GM18870 (cell line): ENCODE measurements at regions not wholly inside any gene's neighbourhood (a gene's known extent, or its start where the extent isn't known, plus 50 kb on each side); places are given as distances from the start of the nearest gene placed in this dataset.
"Not testable (repeated sequence)": the region's sequence is repeated elsewhere in the genome, so short reads cannot be mapped to it uniquely, and the experiment has no call there.

Source experiments
- ATAC-seq: cut with Tn5 transposase; IDR thresholded peaks from one replicate; pipeline ENCODE4 v1.9.1; 2021; ENCODE audit warnings: moderate library complexity; ENCODE audit not compliant: unreplicated experiment

- ATAC-seq = not testable (repeated sequence)
Measured at GRCh38 chr7:149930374-149931068, 56.8 kb downstream of the ATP6V0E2 start.

- ATAC-seq = not testable (repeated sequence)
Measured at GRCh38 chr7:149933776-149934175, 60.0 kb downstream of the ATP6V0E2 start.

GRCh38 chr7:149947346-149947745 lies 73.6 kb downstream of the ATP6V0E2 start:
- ATAC-seq = not testable (repeated sequence)

- ATAC-seq = not testable (repeated sequence)
Measured at GRCh38 chr7:149948444-149948843, 74.7 kb downstream of the ATP6V0E2 start.

GRCh38 chr7:149949863-149950577 lies 76.3 kb downstream of the ATP6V0E2 start:
- ATAC-seq = not testable (repeated sequence)

- ATAC-seq = not testable (repeated sequence)
Measured at GRCh38 chr7:149950578-149950924, 76.8 kb downstream of the ATP6V0E2 start.

GRCh38 chr7:149951579-149951978 lies 77.8 kb downstream of the ATP6V0E2 start:
- not testable (repeated sequence) for ATAC-seq

GRCh38 chr7:149958880-149959279 lies 85.1 kb downstream of the ATP6V0E2 start:
- not testable (repeated sequence) for ATAC-seq

GRCh38 chr7:149960863-149961262 lies 87.1 kb downstream of the ATP6V0E2 start:
- not testable (repeated sequence) for ATAC-seq

GRCh38 chr7:149961878-149962277 lies 88.1 kb downstream of the ATP6V0E2 start:
- ATAC-seq = not testable (repeated sequence)

GRCh38 chr7:149962685-149963319 lies 89.0 kb downstream of the ATP6V0E2 start:
- not testable (repeated sequence) for ATAC-seq

- ATAC-seq = not testable (repeated sequence)
Measured at GRCh38 chr7:149963985-149964384, 90.2 kb downstream of the ATP6V0E2 start.

- not testable (repeated sequence) for ATAC-seq
Measured at GRCh38 chr7:149966444-149966843, 92.7 kb downstream of the ATP6V0E2 start.

- ATAC-seq = not testable (repeated sequence)
Measured at GRCh38 chr7:149972977-149973376, 99.2 kb downstream of the ATP6V0E2 start.

GRCh38 chr7:149973681-149974080 lies 99.9 kb downstream of the ATP6V0E2 start:
- not testable (repeated sequence) for ATAC-seq

- ATAC-seq = not testable (repeated sequence)
Measured at GRCh38 chr7:149975608-149976007, 101.8 kb downstream of the ATP6V0E2 start.

- ATAC-seq = not testable (repeated sequence)
Measured at GRCh38 chr7:149978537-149978936, 104.8 kb downstream of the ATP6V0E2 start.

GRCh38 chr7:149978944-149979343 lies 105.2 kb downstream of the ATP6V0E2 start:
- ATAC-seq = not testable (repeated sequence)

GRCh38 chr7:149982537-149983112 lies 108.9 kb downstream of the ATP6V0E2 start:
- ATAC-seq = not testable (repeated sequence)

- ATAC-seq = not testable (repeated sequence)
Measured at GRCh38 chr7:149986866-149987265, 113.1 kb downstream of the ATP6V0E2 start.

GRCh38 chr7:149991652-149992302 lies 118.0 kb downstream of the ATP6V0E2 start:
- not testable (repeated sequence) for ATAC-seq
